Neural cell (in vitro differentiated cells): ENCODE measurements at regions not wholly inside any gene's neighbourhood (a gene's known extent, or its start where the extent isn't known, plus 50 kb on each side); places are given as distances from the start of the nearest gene placed in this dataset.
"Not testable (repeated sequence)": the region's sequence is repeated elsewhere in the genome, so short reads cannot be mapped to it uniquely, and the experiment has no call there.

ENCODE experiments used
- H2AFZ ChIP-seq: fragments of 200-600, 300-800 bp; sonication (generic), shearing (Covaris generic); 2 replicates; pipeline ENCODE4 v1.6.0; 2014; ENCODE audit warnings: low read depth, mild to moderate bottlenecking, antibody characterized with exemption, low read length, moderate library complexity
- H3F3A ChIP-seq: fragments of 200-600 bp; shearing (Covaris generic); 2 replicates; pipeline ENCODE4 v1.6.1; 2016; ENCODE audit warnings: mild to moderate bottlenecking, moderate library complexity, mixed read lengths, antibody characterized with exemption, low read length; ENCODE audit not compliant: insufficient read depth, poor library complexity, severe bottlenecking
- H3K27ac ChIP-seq: fragments of 200-600, 300-800 bp; sonication (generic), shearing (Covaris generic); 2 replicates; pipeline ENCODE4 v1.5.1; 2014; ENCODE audit warnings: mild to moderate bottlenecking, low read length, moderate library complexity
- H3K27me3 ChIP-seq: fragments of 300-800, 200-600 bp; sonication (generic), shearing (Covaris generic); 2 replicates; pipeline ENCODE4 v1.6.0; 2014; ENCODE audit warnings: mild to moderate bottlenecking, low read depth, low read length, moderate library complexity; ENCODE audit not compliant: insufficient read depth
- H3K36me3 ChIP-seq: fragments of 300-800, 200-600 bp; sonication (generic), shearing (Covaris generic); 2 replicates; pipeline ENCODE4 v1.5.1; 2014; ENCODE audit warnings: mild to moderate bottlenecking, antibody characterized with exemption, low read length, moderate library complexity; ENCODE audit not compliant: insufficient read depth
- H3K4me2 ChIP-seq: fragments of 300-800, 200-600 bp; sonication (generic), shearing (Covaris generic); 2 replicates; pipeline ENCODE4 v1.6.0; 2014; ENCODE audit warnings: mild to moderate bottlenecking, low read length
- H3K4me3 ChIP-seq: fragments of 300-800, 200-600 bp; sonication (generic), shearing (Covaris generic); 2 replicates; pipeline ENCODE4 v1.5.1; 2014; ENCODE audit warnings: mild to moderate bottlenecking, low read length, moderate library complexity
- H3K79me2 ChIP-seq: fragments of 200-600 bp; shearing (Covaris generic); replicated peaks from 2 replicates; pipeline ENCODE4 v1.6.0; 2014; ENCODE audit warnings: mild to moderate bottlenecking, low read length, moderate library complexity; ENCODE audit not compliant: insufficient read depth
- H3K9ac ChIP-seq: fragments of 300-800, 200-600 bp; sonication (generic), shearing (Covaris generic); 2 replicates; pipeline ENCODE4 v1.6.1; 2016; ENCODE audit warnings: mild to moderate bottlenecking, low read length, mixed read lengths
- H3K9me2 ChIP-seq: fragments of 200-600 bp; shearing (Covaris generic); 2 replicates; pipeline ENCODE4 v1.6.1; 2016; ENCODE audit warnings: mild to moderate bottlenecking, low read length, mixed read lengths; ENCODE audit not compliant: insufficient read depth
- H3K9me3 ChIP-seq: fragments of 200-600, 300-800 bp; sonication (generic), shearing (Covaris generic); 2 replicates; pipeline ENCODE4 v1.6.1; 2016; ENCODE audit warnings: mild to moderate bottlenecking, mixed run types, low read length, moderate library complexity, mixed read lengths
- H4K20me1 ChIP-seq: fragments of 200-600 bp; shearing (Covaris generic); 2 replicates; pipeline ENCODE4 v1.6.1; 2016; ENCODE audit warnings: mild to moderate bottlenecking, mixed run types; ENCODE audit not compliant: insufficient read depth
- CTCF ChIP-seq: fragments of 450-650 bp; IDR thresholded peaks from 2 replicates; pipeline ENCODE4 v1.5.1; 2014; ENCODE audit warnings: antibody characterized with exemption, mild to moderate bottlenecking, moderate library complexity; ENCODE audit not compliant: poor library complexity, severe bottlenecking
- EP300 ChIP-seq: fragments of 450-650 bp; conservative IDR thresholded peaks from 2 replicates; pipeline ENCODE4 v1.6.1; 2014; ENCODE audit warnings: antibody characterized with exemption, mild to moderate bottlenecking, moderate library complexity; ENCODE audit not compliant: poor library complexity, severe bottlenecking
- EZH2 ChIP-seq: fragments of 200-600, 300-800 bp; shearing (Covaris generic), sonication (generic); IDR thresholded peaks from 2 replicates; pipeline ENCODE4 v1.6.1; 2014; ENCODE audit warnings: antibody characterized with exemption, low read length, borderline replicate concordance, mild to moderate bottlenecking; ENCODE audit not compliant: insufficient read depth, poor library complexity, severe bottlenecking
- MXI1 ChIP-seq: fragments of 450-650 bp; conservative IDR thresholded peaks from 2 replicates; pipeline ENCODE4 v1.6.1; 2014; ENCODE audit warnings: antibody characterized with exemption, mild to moderate bottlenecking; ENCODE audit not compliant: poor library complexity, severe bottlenecking
- POLR2AphosphoS5 ChIP-seq: IDR thresholded peaks from 2 replicates; pipeline ENCODE4 v1.6.1; 2012
- RAD21 ChIP-seq: fragments of 450-650 bp; conservative IDR thresholded peaks from 2 replicates; pipeline ENCODE4 v1.6.1; 2014; ENCODE audit warnings: antibody characterized with exemption, mild to moderate bottlenecking, moderate library complexity
- REST ChIP-seq: IDR thresholded peaks from 2 replicates; pipeline ENCODE4 v1.6.1; 2012; ENCODE audit warnings: borderline replicate concordance
- SMC3 ChIP-seq: fragments of 450-650 bp; conservative IDR thresholded peaks from 2 replicates; pipeline ENCODE4 v1.6.1; 2014; ENCODE audit warnings: antibody characterized with exemption, mild to moderate bottlenecking, moderate library complexity; ENCODE audit not compliant: poor library complexity
- TAF1 ChIP-seq: IDR thresholded peaks from 2 replicates; pipeline ENCODE4 v1.6.1; 2012; ENCODE audit warnings: low read depth

GRCh38 chr7:81439591-81439990, 330.3 kb downstream of the HGF start:
- Histone ChIP-seq H3K9me2 (no peaks in the 10 kb centered on the region), H3K27me3 (no peaks in the 10 kb centered on the region), H3K27ac (no peak overlapping the region), H3K4me2 (no peak overlapping the region), H3K9me3 (no peaks in the 10 kb centered on the region), H4K20me1 (no peaks in the 10 kb centered on the region), H3K79me2 (no peaks in the 10 kb centered on the region), H3K4me3 (no peak overlapping the region), H3K36me3 (no peaks in the 10 kb centered on the region), H3K9ac (no peak overlapping the region), H2AFZ (no peak overlapping the region), H3F3A (no peaks in the 10 kb centered on the region)
- TF ChIP-seq MXI1, result no peak
- TF ChIP-seq REST, result no peak
- no peak for TF ChIP-seq TAF1

- H3K4me3 ChIP-seq, H3K79me2 ChIP-seq, H3K36me3 ChIP-seq, H3K9me2 ChIP-seq, H3K4me2 ChIP-seq, H3K27ac ChIP-seq, H3K9ac ChIP-seq, H4K20me1 ChIP-seq, H2AFZ ChIP-seq, H3K9me3 ChIP-seq, H3F3A ChIP-seq, H3K27me3 ChIP-seq: not testable (repeated sequence)
Measured at GRCh38 chr7:81437160-81437559, 332.7 kb downstream of the HGF start.

GRCh38 chr7:81433692-81434331, 336.0 kb downstream of the HGF start:
- Histone ChIP-seq H3K36me3 (no peaks in the 10 kb centered on the region), H3K9me3 (no peaks in the 10 kb centered on the region), H3K9me2 (no peaks in the 10 kb centered on the region), H3K79me2 (no peaks in the 10 kb centered on the region), H3K27ac (no peak overlapping the region), H3F3A (no peaks in the 10 kb centered on the region), H3K9ac (no peak overlapping the region), H3K4me3 (no peak overlapping the region), H3K27me3 (no peaks in the 10 kb centered on the region), H4K20me1 (no peaks in the 10 kb centered on the region), H3K4me2 (no peak overlapping the region), H2AFZ (no peak overlapping the region)
- no peak for TF ChIP-seq TAF1

- Histone ChIP-seq H2AFZ (no peak overlapping the region), H3K9ac (no peak overlapping the region), H3K4me2 (no peak overlapping the region), H3K36me3 (no peaks in the 10 kb centered on the region), H3K9me2 (no peaks in the 10 kb centered on the region), H3K79me2 (no peaks in the 10 kb centered on the region), H3F3A (no peaks in the 10 kb centered on the region), H3K27ac (no peak overlapping the region), H3K27me3 (no peaks in the 10 kb centered on the region), H3K9me3 (no peaks in the 10 kb centered on the region), H4K20me1 (no peaks in the 10 kb centered on the region), H3K4me3 (no peak overlapping the region)
- TF ChIP-seq EZH2 (no peak), TAF1 (no peak), EP300 (no peak), SMC3 (no peak), RAD21 (no peak), CTCF (no peak), POLR2AphosphoS5 (no peak), REST (no peak), MXI1 (no peak)
Measured at GRCh38 chr7:81433206-81433605, 336.6 kb downstream of the HGF start.
